ENCODE measurements at regions not wholly inside any gene's neighbourhood (a gene's known extent, or its start where the extent isn't known, plus 50 kb on each side); places are given as distances from the start of the nearest gene placed in this dataset.

GRCh38 chr2:156038021-156038420 lies 294.5 kb downstream of the NR4A2 start:
- no peak overlapping the region for H3K4me3 ChIP-seq
- no peaks in the 10 kb centered on the region for H3K36me3 ChIP-seq
- intact Hi-C loops (cut with DNase I; ENCODE audit: low total_unique reads) (no loop called here), in situ Hi-C loops (cut with MboI; ENCODE audit: low pct_ligation_motif_present in 1 of 4, low pct_unique_long_range_greater_than_20kb in 1 of 4, low sequenced_read_pairs in 3 of 4) (no loop called here)
- no peak for TF ChIP-seq POLR2A (IDR thresholded peaks at IDR 0.05)
- no peak for TF ChIP-seq POLR2AphosphoS5 (IDR thresholded peaks at IDR 0.05)
- no peak for TF ChIP-seq EP300 (IDR thresholded peaks at IDR 0.05; ENCODE audit: low read depth)
- TF ChIP-seq CTCF (IDR thresholded peaks at IDR 0.05), result no peak
- no peaks in the 10 kb centered on the region for H3K9me3 ChIP-seq
- no peaks in the 10 kb centered on the region for H3K4me1 ChIP-seq
- no peak overlapping the region for H3K27ac ChIP-seq
- H3K27me3 ChIP-seq, result no peaks in the 10 kb centered on the region
- no CpG with 5 or more reads among the region's 1 CpG for WGBS, 2 donors (ENCODE audit: low coverage in 1 of 2)
- no peak for DNase-seq

GRCh38 chr2:156037482-156037881 lies 295.0 kb downstream of the NR4A2 start:
- no peaks in the 10 kb centered on the region for H3K4me1 ChIP-seq
- H3K9me3 ChIP-seq, result no peaks in the 10 kb centered on the region
- no peaks in the 10 kb centered on the region for H3K27me3 ChIP-seq
- in situ Hi-C loops (cut with MboI; ENCODE audit: low pct_ligation_motif_present in 1 of 4, low pct_unique_long_range_greater_than_20kb in 1 of 4, low sequenced_read_pairs in 3 of 4) (no loop called here), intact Hi-C loops (cut with DNase I; ENCODE audit: low total_unique reads) (no loop called here)
- H3K36me3 ChIP-seq, result no peaks in the 10 kb centered on the region
- H3K4me3 ChIP-seq, result no peak overlapping the region
- TF ChIP-seq CTCF (IDR thresholded peaks at IDR 0.05) (no peak), POLR2AphosphoS5 (IDR thresholded peaks at IDR 0.05) (no peak), POLR2A (IDR thresholded peaks at IDR 0.05) (no peak), EP300 (IDR thresholded peaks at IDR 0.05; ENCODE audit: low read depth) (no peak)
- no peak for DNase-seq
- 96 to 100% methylated on average over 1 of the region's 1 CpG for WGBS, 2 donors (ENCODE audit: low coverage in 1 of 2)
- H3K27ac ChIP-seq, result no peak overlapping the region

GRCh38 chr2:156031121-156031520 lies 301.4 kb downstream of the NR4A2 start:
- intact Hi-C loops (cut with DNase I; ENCODE audit: low total_unique reads), result no loop called here
- DNase-seq, result no peak
- Histone ChIP-seq H3K36me3 (no peaks in the 10 kb centered on the region), H3K4me1 (no peaks in the 10 kb centered on the region), H3K4me3 (no peak overlapping the region), H3K27ac (no peak overlapping the region), H3K9me3 (no peaks in the 10 kb centered on the region), H3K27me3 (no peaks in the 10 kb centered on the region)
- WGBS, 2 donors (ENCODE audit: low coverage in 1 of 2), result 40 to 85% methylated on average over 1 to 3 of the region's 3 CpGs
- in situ Hi-C loops (cut with MboI; ENCODE audit: low pct_ligation_motif_present in 1 of 4, low pct_unique_long_range_greater_than_20kb in 1 of 4, low sequenced_read_pairs in 3 of 4), result no loop called here
- TF ChIP-seq POLR2AphosphoS5 (IDR thresholded peaks at IDR 0.05) (no peak), CTCF (IDR thresholded peaks at IDR 0.05) (no peak), POLR2A (IDR thresholded peaks at IDR 0.05) (no peak), EP300 (IDR thresholded peaks at IDR 0.05; ENCODE audit: low read depth) (no peak)

GRCh38 chr2:156023229-156023869 lies 309.2 kb downstream of the NR4A2 start:
- intact Hi-C loops (cut with DNase I; ENCODE audit: low total_unique reads), result no loop called here
- Histone ChIP-seq H3K4me1 (peaks cover 0 to 6% (median 0%) of the 10 kb centered on the region in 4 donors), H3K9me3 (no peaks in the 10 kb centered on the region), H3K27ac (no peak overlapping the region), H3K27me3 (no peaks in the 10 kb centered on the region), H3K4me3 (no peak overlapping the region), H3K36me3 (no peaks in the 10 kb centered on the region)
- 75 to 90% methylated on average over 2 of the region's 2 CpGs for WGBS, 2 donors (ENCODE audit: low coverage in 1 of 2)
- DNase-seq, result no peak
- no peak for TF ChIP-seq POLR2A (IDR thresholded peaks at IDR 0.05)
- TF ChIP-seq EP300 (IDR thresholded peaks at IDR 0.05; ENCODE audit: low read depth), result no peak
- no peak for TF ChIP-seq POLR2AphosphoS5 (IDR thresholded peaks at IDR 0.05)
- no peak for TF ChIP-seq CTCF (IDR thresholded peaks at IDR 0.05)
- in situ Hi-C loops (cut with MboI; ENCODE audit: low pct_ligation_motif_present in 1 of 4, low pct_unique_long_range_greater_than_20kb in 1 of 4, low sequenced_read_pairs in 3 of 4), result no loop called here
